Smooth muscle cell (in vitro differentiated cells): ENCODE measurements at regions not wholly inside any gene's neighbourhood (a gene's known extent, or its start where the extent isn't known, plus 50 kb on each side); places are given as distances from the start of the nearest gene placed in this dataset.

Experiments used
- DNase-seq: peaks from one replicate; lab custom pipeline; 2025; ENCODE audit not compliant: unreplicated experiment; lab: John Stamatoyannopoulos, UW
- H2AFZ ChIP-seq: fragments of 200-600 bp; sonication (generic); 2 replicates; pipeline ENCODE4 v1.6.0; 2016; ENCODE audit warnings: antibody characterized with exemption, low read depth, mild to moderate bottlenecking
- H3F3A ChIP-seq: fragments of 200-600 bp; sonication (generic); 2 replicates; pipeline ENCODE4 v1.6.0; 2017; ENCODE audit warnings: antibody characterized with exemption, low read depth
- H3K27ac ChIP-seq: fragments of 200-600 bp; sonication (generic); 2 replicates; pipeline ENCODE4 v1.5.1; 2016; ENCODE audit warnings: low read depth, mild to moderate bottlenecking
- H3K27me3 ChIP-seq: fragments of 200-600 bp; sonication (generic); 2 replicates; pipeline ENCODE4 v1.6.1; 2016; ENCODE audit warnings: low read depth, mild to moderate bottlenecking
- H3K36me3 ChIP-seq: fragments of 200-600 bp; sonication (generic); 2 replicates; pipeline ENCODE4 v1.5.1; 2016; ENCODE audit warnings: low read depth
- H3K4me1 ChIP-seq: fragments of 200-600 bp; sonication (generic); 2 replicates; pipeline ENCODE4 v1.5.1; 2016; ENCODE audit warnings: low read depth
- H3K4me2 ChIP-seq: fragments of 200-600 bp; sonication (generic); 2 replicates; pipeline ENCODE4 v1.6.0; 2016; ENCODE audit warnings: mild to moderate bottlenecking
- H3K4me3 ChIP-seq: fragments of 200-600 bp; sonication (generic); 2 replicates; pipeline ENCODE4 v1.5.1; 2016; ENCODE audit warnings: mild to moderate bottlenecking
- H3K79me2 ChIP-seq: fragments of 200-600 bp; sonication (generic); 2 replicates; pipeline ENCODE4 v1.6.0; 2016; ENCODE audit warnings: low read depth, mild to moderate bottlenecking
- H3K9ac ChIP-seq: fragments of 200-600 bp; sonication (generic); 2 replicates; pipeline ENCODE4 v1.6.0; 2016; ENCODE audit warnings: low read depth
- H3K9me3 ChIP-seq: fragments of 200-600 bp; sonication (generic); replicated peaks from 2 replicates; pipeline ENCODE4 v1.5.1; 2016; ENCODE audit warnings: low read depth
- H4K20me1 ChIP-seq: fragments of 200-600 bp; sonication (generic); 2 replicates; pipeline ENCODE4 v1.6.0; 2016; ENCODE audit warnings: low read depth
- CTCF ChIP-seq: fragments of 200-600 bp; sonication (generic); IDR thresholded peaks from 2 replicates; pipeline ENCODE4 v1.5.1; 2017; ENCODE audit warnings: borderline replicate concordance, mild to moderate bottlenecking, antibody characterized with exemption; ENCODE audit not compliant: insufficient read depth, poor library complexity, severe bottlenecking
- WGBS: methylation state at CpG from one replicate; pipeline ENCODE4 v1.1.7; 2016; ENCODE audit warnings: low lambda C conversion rate; 5-methylcytosine and 5-hydroxymethylcytosine counted together

DNA sequence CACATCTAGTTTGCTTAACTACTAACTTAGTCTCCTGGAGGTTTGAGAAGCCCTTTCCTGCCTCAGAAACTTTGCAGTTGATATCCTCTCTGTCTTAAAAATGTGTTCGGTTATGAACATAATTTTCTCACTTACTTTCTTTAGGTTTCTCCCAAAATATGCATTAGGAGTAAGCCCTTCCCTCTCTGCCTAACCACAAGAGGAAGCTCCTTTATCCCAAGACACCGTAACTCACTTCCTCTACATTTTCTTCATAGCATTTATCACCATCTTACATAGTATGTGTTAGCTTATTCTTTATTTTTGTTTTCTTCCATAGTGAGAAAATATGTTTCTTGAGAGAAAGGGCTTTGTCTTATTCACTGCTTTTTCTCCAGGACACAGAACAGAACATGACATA lies 952.5 kb upstream of the ATXN8OS start:
- TF ChIP-seq CTCF: no peak
- Histone ChIP-seq H3K4me3 (no peak overlapping the region), H3K4me1 (no peaks in the 10 kb centered on the region), H3K9me3 (no peaks in the 10 kb centered on the region), H4K20me1 (no peaks in the 10 kb centered on the region), H3K79me2 (no peaks in the 10 kb centered on the region), H3K27ac (no peak overlapping the region), H3K36me3 (no peaks in the 10 kb centered on the region), H3K9ac (no peak overlapping the region), H3K4me2 (no peak overlapping the region), H3K27me3 (no peaks in the 10 kb centered on the region), H2AFZ (peak overlapping the region; percentile 79), H3F3A (no peaks in the 10 kb centered on the region)
- 71% methylated on average over 2 of the region's 2 CpGs for WGBS
- no peak for DNase-seq

DNA sequence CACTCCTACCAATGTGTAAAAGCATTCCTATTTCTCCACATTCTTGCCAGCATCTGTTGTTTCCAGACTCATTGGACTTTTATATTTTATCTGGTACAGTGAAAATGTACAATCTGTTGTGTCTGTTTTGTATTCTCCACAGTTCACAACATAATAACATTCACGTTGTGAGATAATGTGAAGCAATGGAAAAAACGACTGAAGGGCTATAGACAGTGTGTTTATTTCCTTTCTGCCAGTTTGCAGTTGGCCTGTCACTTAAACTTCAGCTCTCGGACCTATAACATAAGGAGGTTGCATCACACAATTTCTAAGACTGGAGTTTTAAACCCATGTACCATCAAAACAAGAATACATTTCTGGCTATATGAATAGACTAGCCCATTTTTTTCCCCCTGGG lies 965.5 kb upstream of the ATXN8OS start:
- no peak overlapping the region for H3K27ac ChIP-seq
- H3F3A ChIP-seq: no peaks in the 10 kb centered on the region
- no peaks in the 10 kb centered on the region for H3K4me1 ChIP-seq
- H2AFZ ChIP-seq: no peak overlapping the region
- H3K9ac ChIP-seq: no peak overlapping the region
- H4K20me1 ChIP-seq: no peaks in the 10 kb centered on the region
- DNase-seq: no peak
- no peaks in the 10 kb centered on the region for H3K36me3 ChIP-seq
- no peak overlapping the region for H3K4me3 ChIP-seq
- 49% methylated on average over 3 of the region's 3 CpGs for WGBS
- H3K27me3 ChIP-seq: no peaks in the 10 kb centered on the region
- no peak overlapping the region for H3K4me2 ChIP-seq
- H3K79me2 ChIP-seq: no peaks in the 10 kb centered on the region
- no peak for TF ChIP-seq CTCF
- no peaks in the 10 kb centered on the region for H3K9me3 ChIP-seq

GRCh38 chr13:69124996-69125395 lies 982.6 kb upstream of the ATXN8OS start:
- Histone ChIP-seq H3K9ac (no peak overlapping the region), H3K36me3 (no peaks in the 10 kb centered on the region), H3K79me2 (no peaks in the 10 kb centered on the region), H2AFZ (no peak overlapping the region), H3F3A (no peaks in the 10 kb centered on the region), H3K9me3 (no peaks in the 10 kb centered on the region), H4K20me1 (no peaks in the 10 kb centered on the region), H3K4me3 (no peak overlapping the region), H3K27ac (no peak overlapping the region), H3K4me2 (no peak overlapping the region), H3K27me3 (no peaks in the 10 kb centered on the region), H3K4me1 (no peaks in the 10 kb centered on the region)
- DNase-seq: no peak
- WGBS: 95% methylated on average over 2 of the region's 2 CpGs
- TF ChIP-seq CTCF: no peak

DNA sequence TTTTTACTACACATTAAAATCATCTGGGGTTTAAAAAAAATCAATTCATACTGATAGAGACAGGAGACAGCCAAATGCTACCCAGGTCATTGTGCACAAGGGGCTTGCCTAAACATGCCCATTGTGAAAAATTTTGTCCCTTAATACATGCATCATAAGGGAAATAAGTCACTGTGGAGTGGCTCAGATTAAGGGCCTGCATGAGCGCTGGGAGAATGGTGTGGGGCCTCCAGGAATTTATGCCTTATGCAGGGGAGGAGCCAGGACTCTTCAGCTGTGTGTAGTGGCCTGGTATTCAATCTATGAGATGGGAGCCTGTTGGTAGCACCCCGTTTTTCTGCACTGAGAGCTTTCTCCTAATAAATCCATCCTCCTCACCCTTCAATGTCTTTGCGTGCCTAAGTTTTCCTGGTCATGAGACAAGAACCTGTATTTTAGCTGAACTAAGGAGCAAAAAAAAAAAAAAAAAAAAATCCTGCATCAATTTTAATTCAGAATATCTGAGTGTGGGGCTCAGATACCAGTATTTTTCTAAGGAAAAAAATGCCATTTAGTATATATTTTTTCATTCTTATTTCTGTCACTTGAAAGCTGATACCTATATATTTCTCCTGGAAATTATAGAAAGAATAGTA lies 997.6 kb upstream of the ATXN8OS start:
- H3K27me3 ChIP-seq: no peaks in the 10 kb centered on the region
- H3K36me3 ChIP-seq: no peaks in the 10 kb centered on the region
- DNase-seq: no peak
- no peak overlapping the region for H3K4me3 ChIP-seq
- peak overlapping the region; percentile 51 for H3K4me2 ChIP-seq
- 65% methylated on average over 3 of the region's 3 CpGs for WGBS
- peak overlapping the region; percentile 54 for H3K27ac ChIP-seq
- peaks cover 7% of the 10 kb centered on the region for H3K4me1 ChIP-seq
- H3K79me2 ChIP-seq: no peaks in the 10 kb centered on the region
- TF ChIP-seq CTCF: no peak
- H3F3A ChIP-seq: no peaks in the 10 kb centered on the region
- no peaks in the 10 kb centered on the region for H3K9me3 ChIP-seq
- peak overlapping the region; percentile 57 for H3K9ac ChIP-seq
- H4K20me1 ChIP-seq: no peaks in the 10 kb centered on the region
- peak overlapping the region; percentile 84 for H2AFZ ChIP-seq
